ENCODE measurements at regions not wholly inside any gene's neighbourhood (a gene's known extent, or its start where the extent isn't known, plus 50 kb on each side); places are given as distances from the start of the nearest gene placed in this dataset.

DNA sequence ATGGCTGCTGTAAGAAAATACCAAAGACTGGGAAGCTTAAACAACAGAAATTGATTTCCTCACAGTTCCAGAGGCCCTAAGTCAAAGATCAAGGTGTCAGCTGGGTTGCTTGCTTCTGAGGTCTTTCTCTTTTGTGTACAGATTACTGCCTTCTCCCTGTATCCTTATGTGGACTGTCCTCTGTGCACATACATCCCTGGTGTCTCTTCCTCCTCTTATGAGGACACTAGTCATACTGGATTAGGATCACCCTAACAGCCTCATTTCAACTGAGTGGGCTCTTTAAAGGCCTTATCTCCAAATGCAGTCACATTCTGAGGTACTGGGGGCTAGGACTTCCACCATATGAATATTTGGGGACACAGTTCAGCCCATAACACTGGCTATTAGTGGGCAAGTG lies 130.0 kb upstream of the DTNBP1 start:
- no TSS peak for BruUV-seq (replicated peaks)
- CTCF ChIA-PET: no interaction called here
- intact Hi-C loops (cut with micrococcal nuclease; ENCODE audit: unreplicated experiment): loop anchor here (10.0 kb wide), 1 partner anchor 98 kb away; no protein-coding TSS in a partner anchor
- TF ChIP-seq, protein P1, sequence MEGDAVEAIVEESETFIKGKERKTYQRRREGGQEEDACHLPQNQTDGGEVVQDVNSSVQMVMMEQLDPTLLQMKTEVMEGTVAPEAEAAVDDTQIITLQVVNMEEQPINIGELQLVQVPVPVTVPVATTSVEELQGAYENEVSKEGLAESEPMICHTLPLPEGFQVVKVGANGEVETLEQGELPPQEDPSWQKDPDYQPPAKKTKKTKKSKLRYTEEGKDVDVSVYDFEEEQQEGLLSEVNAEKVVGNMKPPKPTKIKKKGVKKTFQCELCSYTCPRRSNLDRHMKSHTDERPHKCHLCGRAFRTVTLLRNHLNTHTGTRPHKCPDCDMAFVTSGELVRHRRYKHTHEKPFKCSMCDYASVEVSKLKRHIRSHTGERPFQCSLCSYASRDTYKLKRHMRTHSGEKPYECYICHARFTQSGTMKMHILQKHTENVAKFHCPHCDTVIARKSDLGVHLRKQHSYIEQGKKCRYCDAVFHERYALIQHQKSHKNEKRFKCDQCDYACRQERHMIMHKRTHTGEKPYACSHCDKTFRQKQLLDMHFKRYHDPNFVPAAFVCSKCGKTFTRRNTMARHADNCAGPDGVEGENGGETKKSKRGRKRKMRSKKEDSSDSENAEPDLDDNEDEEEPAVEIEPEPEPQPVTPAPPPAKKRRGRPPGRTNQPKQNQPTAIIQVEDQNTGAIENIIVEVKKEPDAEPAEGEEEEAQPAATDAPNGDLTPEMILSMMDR (IDR thresholded peaks at IDR 0.05; ENCODE audit: unreplicated experiment): no peak
- Mint-ChIP-seq H3K27ac (ENCODE audit: unreplicated experiment) (no peak overlapping the region), H3K4me1 (ENCODE audit: low read depth, unreplicated experiment) (peaks cover 39% of the 10 kb centered on the region), H3K27me3 (ENCODE audit: unreplicated experiment) (no peaks in the 10 kb centered on the region), H3K36me3 (ENCODE audit: insufficient read depth, unreplicated experiment) (no peaks in the 10 kb centered on the region), H3K4me3 (ENCODE audit: low read depth, unreplicated experiment) (no peak overlapping the region), H3K9me3 (ENCODE audit: low read depth, unreplicated experiment) (peaks cover 10% of the 10 kb centered on the region)
- no peak for DNase-seq

DNA sequence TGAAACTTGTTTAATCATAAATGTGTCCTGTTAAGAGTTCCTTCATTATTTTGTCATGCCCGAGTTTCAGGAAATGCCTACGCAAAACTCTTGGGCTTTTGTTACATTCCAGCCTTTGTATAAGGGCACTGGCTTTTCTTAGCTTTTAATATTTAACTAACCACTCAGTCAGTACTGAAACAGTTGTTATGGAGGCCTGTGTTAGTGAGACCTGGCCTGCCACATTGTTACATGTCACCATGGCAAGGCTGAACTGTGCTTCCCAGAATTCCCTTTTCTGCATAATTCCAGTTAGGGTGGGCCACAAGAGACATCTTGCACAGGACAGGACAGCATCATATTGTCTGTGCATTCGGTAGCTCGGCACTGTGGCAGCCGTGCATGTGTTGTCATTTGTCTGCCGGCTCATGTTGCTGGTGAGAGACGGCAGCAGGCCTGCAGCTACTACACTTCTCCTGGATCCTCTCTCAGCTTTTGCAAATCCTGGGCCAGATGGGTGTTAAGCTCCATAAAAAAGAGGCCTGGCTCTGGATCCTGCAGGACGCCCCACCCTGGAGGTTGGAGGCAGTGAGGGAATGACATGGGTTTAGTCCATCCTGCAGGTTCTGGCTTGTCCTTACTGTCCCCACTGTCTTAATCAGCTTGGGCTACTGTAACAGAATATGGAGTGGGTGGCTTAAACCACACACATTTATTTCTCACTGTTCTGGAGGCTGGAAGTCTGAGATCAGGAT lies 128.8 kb upstream of the DTNBP1 start:
- peak overlapping the region; percentile 94 for H3K27ac Mint-ChIP-seq (ENCODE audit: unreplicated experiment)
- CTCF ChIA-PET: no interaction called here

DNA sequence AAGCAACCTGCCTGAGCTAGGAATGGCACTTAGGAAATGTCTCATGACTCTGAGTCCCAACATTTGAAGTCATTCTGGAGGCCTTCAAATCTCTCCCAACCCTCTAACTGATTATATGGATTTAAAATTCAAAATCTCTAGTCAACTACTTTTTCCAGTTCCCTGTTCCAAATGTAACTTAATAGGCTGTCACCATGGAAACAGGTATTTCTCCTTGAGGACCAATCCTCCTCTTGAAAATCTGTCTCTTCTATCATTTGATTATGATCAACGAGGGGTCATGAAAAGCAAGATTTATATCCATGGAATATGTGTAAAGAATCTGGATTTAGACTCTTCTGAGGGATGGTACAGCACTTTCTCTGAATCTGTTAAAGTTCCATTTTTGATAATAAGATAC lies 127.3 kb upstream of the DTNBP1 start:
- no TSS peak for BruUV-seq (replicated peaks)
- TF ChIP-seq, protein P1 (IDR thresholded peaks at IDR 0.05; ENCODE audit: unreplicated experiment): no peak
- DNase-seq: no peak
- CTCF ChIA-PET: no interaction called here
- Mint-ChIP-seq H3K9me3 (ENCODE audit: low read depth, unreplicated experiment) (peaks cover 4% of the 10 kb centered on the region), H3K27ac (ENCODE audit: unreplicated experiment) (no peak overlapping the region), H3K36me3 (ENCODE audit: insufficient read depth, unreplicated experiment) (no peaks in the 10 kb centered on the region), H3K4me3 (ENCODE audit: low read depth, unreplicated experiment) (no peak overlapping the region), H3K4me1 (ENCODE audit: low read depth, unreplicated experiment) (peaks cover 39% of the 10 kb centered on the region), H3K27me3 (ENCODE audit: unreplicated experiment) (no peaks in the 10 kb centered on the region)
- intact Hi-C loops (cut with micrococcal nuclease; ENCODE audit: unreplicated experiment): loop anchor here (10.0 kb wide), 1 partner anchor 95 kb away; no protein-coding TSS in a partner anchor

More for the DNA sequence above, 128.8 kb upstream of the DTNBP1 start:
- Mint-ChIP-seq H3K4me1 (ENCODE audit: low read depth, unreplicated experiment) (peaks cover 39% of the 10 kb centered on the region), H3K4me3 (ENCODE audit: low read depth, unreplicated experiment) (no peak overlapping the region), H3K9me3 (ENCODE audit: low read depth, unreplicated experiment) (peaks cover 4% of the 10 kb centered on the region), H3K27me3 (ENCODE audit: unreplicated experiment) (no peaks in the 10 kb centered on the region), H3K36me3 (ENCODE audit: insufficient read depth, unreplicated experiment) (no peaks in the 10 kb centered on the region)
- TF ChIP-seq, protein P1 (IDR thresholded peaks at IDR 0.05; ENCODE audit: unreplicated experiment): no peak
- peak; percentile 9 for DNase-seq
- intact Hi-C loops (cut with micrococcal nuclease; ENCODE audit: unreplicated experiment): loop anchor here (10.0 kb wide), 1 partner anchor 97 kb away; no protein-coding TSS in a partner anchor
- no TSS peak for BruUV-seq (replicated peaks)

DNA sequence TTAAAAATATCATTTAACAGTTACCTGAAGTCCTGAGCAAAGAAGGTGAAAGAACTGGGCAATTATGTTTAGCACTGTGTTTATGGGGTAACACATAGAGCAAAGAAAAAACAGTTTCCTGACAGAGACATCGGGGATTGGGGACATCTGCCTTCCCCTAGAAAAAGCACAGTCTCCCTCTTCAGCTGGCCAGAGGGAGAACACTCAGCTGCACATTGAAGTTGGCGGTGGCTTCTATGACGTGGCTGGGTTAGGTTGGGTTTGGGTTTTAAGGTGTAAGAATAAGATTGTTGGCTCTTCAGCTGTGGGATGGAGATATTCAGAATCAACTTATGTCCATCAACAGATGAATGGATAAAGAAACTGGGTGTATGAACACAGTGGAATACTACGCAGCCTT lies 124.0 kb upstream of the DTNBP1 start:
- intact Hi-C loops (cut with micrococcal nuclease; ENCODE audit: unreplicated experiment): no loop called here
- H3K27me3 Mint-ChIP-seq (ENCODE audit: unreplicated experiment): no peaks in the 10 kb centered on the region
- H3K4me3 Mint-ChIP-seq (ENCODE audit: low read depth, unreplicated experiment): no peak overlapping the region
- TF ChIP-seq, protein P1 (IDR thresholded peaks at IDR 0.05; ENCODE audit: unreplicated experiment): no peak
- H3K9me3 Mint-ChIP-seq (ENCODE audit: low read depth, unreplicated experiment): peaks cover 4% of the 10 kb centered on the region
- DNase-seq: no peak
- CTCF ChIA-PET: no interaction called here
- H3K36me3 Mint-ChIP-seq (ENCODE audit: insufficient read depth, unreplicated experiment): no peaks in the 10 kb centered on the region
- no TSS peak for BruUV-seq (replicated peaks)
- H3K27ac Mint-ChIP-seq (ENCODE audit: unreplicated experiment): no peak overlapping the region
- peaks cover 16% of the 10 kb centered on the region for H3K4me1 Mint-ChIP-seq (ENCODE audit: low read depth, unreplicated experiment)
